ENCODE measurements at regions not wholly inside any gene's neighbourhood (a gene's known extent, or its start where the extent isn't known, plus 50 kb on each side); places are given as distances from the start of the nearest gene placed in this dataset.
A peak's percentile ranks its signal among the peaks of the same experiment; 100 is the strongest.
"Not testable (repeated sequence)": the region's sequence is repeated elsewhere in the genome, so short reads cannot be mapped to it uniquely, and the experiment has no call there.

DNA sequence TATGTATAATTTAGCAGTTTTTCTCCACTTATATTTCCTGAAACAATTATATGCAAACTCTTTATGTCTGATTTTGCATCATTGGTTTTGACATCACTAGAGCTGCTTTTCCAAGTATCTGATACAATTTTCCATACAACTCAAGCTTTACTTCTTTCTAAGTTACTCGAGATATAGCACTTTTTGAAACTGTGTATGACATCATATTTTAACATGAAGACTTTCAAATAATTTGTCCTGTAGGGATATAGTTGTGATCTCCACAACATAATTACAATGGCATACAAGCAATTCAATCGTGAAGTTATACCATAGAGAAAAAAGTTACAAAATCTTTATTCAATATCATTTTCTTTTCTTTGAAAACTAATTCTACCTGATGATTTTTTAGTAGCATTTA is 173.0 kb downstream of the LEPR start:
- DNase-seq, result no peak

DNA sequence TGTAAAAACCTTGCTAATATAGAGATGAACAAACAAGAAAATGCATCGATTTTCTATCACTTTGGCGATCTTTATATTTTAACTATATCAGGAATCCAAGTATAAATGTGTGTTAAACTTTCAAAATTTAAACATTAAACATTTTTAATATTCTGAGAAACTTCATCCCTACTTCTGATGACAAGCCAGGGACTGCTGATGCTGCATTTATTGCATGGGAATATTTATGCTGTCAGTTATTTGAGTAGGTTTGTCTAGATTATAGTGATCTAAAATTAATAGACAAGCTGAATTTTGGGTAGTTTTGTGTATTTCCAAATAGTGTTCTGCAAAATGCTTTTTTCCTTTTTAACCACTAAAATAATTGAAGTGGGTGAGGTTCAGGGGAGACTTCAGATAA is 175.3 kb downstream of the LEPR start:
- DNase-seq, result no peak

DNA sequence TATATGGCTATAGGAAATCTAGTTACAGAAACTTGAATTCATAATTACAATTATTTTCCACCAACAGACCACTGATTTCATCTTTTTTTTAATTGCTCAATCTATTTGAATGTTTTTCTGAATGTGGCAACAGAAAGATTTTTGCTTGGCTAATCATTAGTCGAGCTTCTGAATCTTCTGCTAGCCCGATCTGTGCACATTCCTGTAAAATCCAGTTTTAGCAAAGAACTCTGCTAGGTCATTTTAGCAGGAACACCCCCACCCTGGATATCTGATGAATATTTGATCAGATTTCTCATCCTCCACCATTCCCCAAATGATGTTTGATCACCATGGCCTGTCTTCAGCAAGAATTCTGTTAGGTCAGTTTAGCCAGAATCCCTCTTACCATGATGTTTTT is 176.3 kb downstream of the LEPR start:
- DNase-seq, result no peak

DNA sequence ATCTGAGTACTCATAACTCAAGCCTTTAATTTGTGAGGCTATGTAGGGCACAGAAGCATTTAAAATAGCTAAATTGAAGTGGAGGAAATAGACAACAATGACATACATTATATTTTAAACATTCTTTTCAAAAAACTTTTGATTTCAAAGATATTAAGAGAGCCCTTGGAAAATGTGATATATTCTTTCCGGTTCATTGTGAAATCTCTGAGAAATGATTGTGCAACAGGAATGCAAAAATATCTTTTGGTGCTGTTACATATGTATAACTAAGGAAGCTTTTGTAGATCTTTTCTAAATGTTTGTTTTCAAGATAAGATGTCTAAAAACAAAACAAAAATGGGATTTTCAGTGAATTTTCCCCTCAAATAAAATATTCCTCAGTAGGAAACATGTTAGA is 185.2 kb downstream of the LEPR start:
- DNase-seq, result no peak

DNA sequence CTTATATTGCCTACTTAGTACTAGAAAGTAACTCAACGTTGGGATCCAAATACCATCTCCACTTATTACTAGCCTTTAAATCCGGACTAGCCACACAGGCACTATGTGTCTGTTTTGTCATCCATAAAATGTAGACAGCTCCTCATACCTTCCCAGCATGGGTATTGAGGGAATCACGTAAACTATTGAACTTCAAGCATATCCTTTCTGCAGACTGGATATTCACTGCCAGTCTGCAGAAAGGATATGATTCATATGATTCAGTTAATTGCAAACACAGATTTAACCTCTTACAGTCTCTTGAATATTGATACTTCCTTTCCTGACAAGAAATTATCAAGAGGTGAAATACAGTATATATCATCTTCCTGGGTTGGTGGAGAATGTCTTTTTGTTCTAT is 186.0 kb downstream of the LEPR start:
- DNase-seq, result no peak

DNA sequence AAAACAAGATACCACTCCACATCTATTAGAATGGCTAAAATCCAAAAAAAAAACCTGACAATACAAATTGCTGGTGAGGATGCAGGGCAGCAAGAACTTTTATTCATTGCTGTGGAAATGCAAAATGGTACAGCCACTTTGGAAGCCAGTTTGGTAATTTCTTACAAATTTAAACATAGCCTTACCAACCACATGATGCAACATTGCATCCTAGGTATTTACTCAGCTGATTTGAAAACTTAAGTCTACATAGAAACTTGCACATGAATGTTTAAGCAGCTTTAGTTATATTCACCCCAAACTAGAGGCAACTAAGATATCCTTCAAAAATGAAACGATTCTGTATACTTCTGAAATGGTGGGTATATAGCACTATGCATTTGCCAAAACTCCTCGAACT is 178.8 kb upstream of the PDE4B start:
- DNase-seq, result no peak

DNA sequence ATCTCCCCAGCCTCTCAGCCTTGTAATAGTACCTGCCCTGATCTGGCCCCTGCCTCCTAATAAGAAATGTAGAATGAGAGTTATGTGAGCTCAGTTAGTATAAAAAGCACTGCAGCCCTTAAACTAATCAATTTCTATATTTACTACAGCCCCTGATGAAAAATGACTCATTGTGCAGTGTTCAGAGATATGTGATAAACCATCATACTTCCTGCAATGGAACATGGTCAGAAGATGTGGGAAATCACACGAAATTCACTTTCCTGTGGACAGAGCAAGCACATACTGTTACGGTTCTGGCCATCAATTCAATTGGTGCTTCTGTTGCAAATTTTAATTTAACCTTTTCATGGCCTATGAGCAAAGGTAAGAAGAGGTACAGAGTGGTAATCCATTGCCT is 176.8 kb upstream of the PDE4B start:
- no peak for DNase-seq

DNA sequence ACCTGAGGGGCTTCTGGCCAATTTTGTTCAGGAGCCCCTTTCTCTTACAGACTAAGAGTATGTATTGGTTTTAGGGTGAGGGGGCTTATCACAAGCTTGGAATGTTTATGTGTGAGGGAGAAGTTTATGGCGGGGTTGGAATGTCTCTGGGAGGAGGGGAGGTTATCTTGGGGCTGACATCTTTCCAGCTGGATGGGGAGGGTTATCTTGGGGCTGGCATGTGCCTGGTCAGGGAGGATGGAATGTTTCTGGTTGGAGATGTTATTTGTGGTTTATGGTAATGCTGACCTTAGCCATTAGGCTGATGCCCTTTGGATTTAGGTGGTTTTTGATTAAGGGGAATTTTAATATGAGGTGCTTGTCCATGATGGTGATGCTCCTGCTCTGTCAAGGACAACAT is 171.0 kb upstream of the PDE4B start:
- DNase-seq, result not testable (repeated sequence)

DNA sequence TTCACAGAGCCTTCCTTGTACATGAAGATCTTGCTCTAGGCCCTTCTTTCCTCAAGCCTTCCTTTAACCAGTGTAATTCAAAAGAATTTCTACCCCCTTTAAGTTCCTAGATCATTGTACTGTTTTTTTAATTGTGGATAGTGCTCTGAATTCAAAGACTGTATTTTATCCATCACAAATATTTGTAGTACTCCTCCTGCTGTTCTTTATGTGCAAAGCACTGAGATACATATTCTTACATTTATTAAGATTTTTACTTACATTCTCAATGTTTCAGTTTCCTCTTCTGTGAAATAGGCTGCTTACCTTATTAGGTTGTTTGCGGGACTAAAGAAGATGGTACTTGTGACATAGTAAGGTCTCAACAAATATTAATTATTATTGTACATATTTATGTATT is 168.8 kb upstream of the PDE4B start:
- DNase-seq, result no peak

DNA sequence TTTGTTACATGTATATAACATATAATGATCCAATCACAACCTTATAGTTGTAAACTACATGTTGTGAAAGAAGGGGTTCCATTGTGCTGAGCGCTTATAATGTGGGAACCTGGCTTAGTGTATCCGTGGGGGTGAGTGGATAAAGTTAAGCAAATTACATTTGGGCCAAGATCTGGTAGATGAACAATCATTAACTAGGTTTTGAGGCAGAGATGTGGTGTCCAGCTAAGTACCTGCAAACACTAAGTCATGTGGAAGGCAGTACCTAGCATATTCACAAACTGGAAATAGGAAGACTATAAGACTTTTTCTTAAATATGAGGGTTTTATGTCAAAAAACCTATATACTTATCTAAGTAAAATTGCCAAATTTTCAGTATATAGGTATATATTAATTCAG is 167.2 kb upstream of the PDE4B start:
- DNase-seq, result no peak

DNA sequence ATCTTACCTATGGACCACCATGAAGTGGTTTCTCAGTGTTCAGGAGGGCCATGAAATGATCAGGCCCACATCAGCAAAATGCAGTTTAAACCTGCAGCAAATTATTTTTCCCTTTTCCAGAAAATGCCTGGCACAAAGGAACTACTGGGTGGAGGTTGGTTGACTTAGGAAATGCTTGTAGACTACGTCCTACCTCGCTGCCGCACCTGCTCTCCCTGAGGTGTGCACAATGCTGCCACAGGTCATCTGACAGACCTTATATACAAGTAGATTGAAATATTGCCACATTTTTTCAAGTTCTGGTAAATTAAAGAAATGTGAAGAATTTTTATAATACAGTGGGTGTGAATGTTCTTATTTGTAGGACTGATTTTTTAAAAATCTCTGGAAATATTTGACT is 166.7 kb upstream of the PDE4B start:
- DNase-seq, result no peak

DNA sequence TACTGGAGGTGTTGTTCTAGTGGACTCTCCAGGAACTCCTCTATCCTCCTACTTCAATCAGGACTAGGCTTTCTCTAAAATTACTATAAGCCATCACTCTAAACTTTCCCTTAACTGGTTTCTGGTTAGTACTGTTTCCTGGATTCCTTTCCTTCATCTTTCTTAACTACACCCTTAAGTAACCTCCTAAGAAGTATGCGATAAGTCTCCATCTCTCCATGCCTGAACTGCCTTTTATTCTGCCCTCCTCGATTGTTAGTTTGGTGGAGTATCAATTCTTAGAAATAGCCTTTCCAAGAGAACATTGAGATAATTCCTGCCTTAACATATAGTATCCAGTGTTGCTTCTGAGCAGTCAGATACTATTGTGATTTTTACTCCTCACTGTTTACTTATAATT is 162.9 kb upstream of the PDE4B start:
- DNase-seq, result no peak

DNA sequence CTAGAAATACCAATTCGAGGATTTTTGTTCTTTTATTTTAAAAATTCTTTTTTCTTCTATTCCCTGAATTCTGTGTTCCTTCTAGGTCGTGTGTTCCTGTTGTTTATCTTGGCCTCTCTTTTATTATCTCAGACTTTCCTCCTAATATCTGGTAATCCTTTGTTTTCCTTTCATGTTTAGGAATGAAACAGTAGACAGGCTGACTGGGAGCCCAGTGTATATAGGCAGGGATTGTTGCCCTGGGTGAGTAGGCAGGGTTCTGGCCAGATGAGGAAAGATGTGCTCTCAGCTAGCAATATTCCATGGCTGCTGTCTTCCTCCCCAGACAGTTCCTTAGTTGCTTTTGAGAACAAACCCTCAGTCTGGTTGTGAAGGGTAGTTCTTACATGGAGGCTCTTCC is 161.8 kb upstream of the PDE4B start:
- no peak for DNase-seq

DNA sequence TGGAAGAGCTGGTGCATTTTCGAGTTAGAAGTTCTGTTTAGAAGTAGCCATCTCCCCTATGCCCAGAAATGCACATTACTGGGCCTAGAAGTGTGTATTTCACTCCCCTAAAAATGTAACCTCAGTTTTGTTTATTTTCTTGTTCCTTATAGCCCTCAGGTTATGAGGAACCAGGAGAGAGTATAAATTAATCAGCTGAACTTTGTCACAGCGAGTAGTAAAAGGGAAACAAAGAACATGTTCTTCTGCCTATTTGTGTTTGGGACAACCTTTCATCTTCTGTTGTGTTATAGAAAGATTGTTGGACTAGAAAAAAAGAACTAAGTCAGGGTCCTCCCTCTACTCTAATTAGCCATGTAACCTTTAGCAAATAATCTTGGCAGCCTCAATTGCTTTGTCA is 160.5 kb upstream of the PDE4B start:
- no peak for DNase-seq

DNA sequence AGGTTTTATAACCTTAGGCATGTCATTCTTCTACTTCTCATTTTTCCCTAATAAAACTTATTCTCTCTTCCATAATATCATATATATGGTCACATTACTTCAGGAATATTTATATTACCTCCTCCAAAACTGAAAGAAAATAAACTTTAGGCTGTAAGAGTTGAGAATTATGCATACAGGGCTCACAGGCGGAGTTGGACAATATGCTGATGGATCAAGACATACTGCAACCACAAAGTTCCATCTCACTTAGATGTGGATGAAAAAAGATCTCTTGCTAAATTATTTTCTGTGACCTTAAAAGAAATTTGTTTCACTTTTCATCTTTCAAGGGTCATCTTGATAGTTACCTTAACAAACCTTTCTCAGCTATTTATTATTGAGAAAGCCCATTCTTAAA is 152.6 kb upstream of the PDE4B start:
- no peak for DNase-seq

DNA sequence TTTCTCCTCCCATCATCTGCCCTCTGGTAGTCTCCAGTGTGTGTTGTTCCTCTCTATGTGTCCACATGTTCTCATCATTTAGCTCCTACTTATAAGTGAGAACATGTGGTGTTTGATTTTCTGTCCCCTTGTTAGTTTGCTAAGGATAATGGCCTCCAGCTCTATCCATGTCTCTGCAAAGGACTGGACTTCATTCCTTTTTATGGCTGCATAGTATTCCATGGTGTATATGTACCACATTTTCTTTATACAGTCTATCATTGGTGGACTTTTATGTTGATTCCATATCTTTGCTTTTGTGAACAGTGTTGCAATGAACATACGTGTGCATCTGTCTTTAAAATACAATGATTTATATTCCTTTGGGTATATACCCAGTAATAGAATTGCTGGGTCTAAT is 143.5 kb upstream of the PDE4B start:
- not testable (repeated sequence) for DNase-seq

DNA sequence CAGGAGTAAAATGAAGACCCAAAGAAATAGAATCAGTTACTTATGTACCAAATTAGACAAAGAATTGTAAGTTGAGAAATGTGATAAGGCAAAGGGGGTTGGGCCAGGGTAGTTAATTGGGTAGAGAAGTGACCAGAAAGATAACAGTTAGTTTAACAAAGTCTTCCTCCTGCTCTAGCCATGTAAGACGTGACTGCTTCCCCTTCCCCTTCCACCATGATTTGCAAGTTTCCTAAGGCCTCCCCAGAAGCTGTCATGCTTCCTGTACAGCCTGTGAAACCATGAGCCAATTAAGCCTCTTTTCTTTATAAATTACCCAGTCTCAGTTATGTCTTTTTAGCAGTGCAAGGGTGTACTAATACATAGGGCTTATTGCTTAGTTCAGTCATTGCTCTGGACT is 142.0 kb upstream of the PDE4B start:
- no peak for DNase-seq

DNA sequence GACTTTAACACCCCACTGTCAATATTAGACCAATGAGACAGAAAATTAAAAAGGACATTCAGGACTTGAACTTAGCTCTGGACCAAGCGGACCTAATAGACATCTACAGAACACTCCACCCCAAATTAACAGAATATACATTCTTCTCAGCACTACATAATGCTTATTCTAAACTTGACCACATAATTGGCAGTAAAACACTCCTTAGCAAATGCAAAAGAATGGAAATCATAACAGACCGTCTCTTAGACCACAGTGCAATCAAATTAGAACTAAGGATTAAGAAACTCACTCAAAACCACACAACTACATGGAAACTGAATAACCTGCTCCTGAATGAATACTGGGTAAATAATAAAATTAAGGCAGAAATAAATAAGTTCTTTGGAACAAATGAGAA is 138.2 kb upstream of the PDE4B start:
- not testable (repeated sequence) for DNase-seq

DNA sequence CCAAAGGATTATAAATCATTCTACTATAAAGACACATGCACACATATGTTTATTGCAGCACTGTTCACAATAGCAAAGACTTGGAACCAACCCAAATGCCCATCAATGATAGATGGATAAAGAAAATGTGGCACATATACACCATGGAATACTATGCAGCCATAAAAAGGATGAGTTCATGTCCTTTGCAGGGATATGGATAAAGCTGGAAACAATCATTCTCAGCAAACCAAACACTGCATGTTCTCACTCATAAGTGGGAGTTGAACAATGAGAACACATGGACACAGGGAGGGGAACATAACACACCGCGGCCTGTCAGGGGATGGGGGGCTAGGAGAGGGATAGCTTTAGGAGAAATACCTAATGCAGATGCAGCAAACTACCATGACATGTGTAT is 135.1 kb upstream of the PDE4B start:
- not testable (repeated sequence) for DNase-seq

DNA sequence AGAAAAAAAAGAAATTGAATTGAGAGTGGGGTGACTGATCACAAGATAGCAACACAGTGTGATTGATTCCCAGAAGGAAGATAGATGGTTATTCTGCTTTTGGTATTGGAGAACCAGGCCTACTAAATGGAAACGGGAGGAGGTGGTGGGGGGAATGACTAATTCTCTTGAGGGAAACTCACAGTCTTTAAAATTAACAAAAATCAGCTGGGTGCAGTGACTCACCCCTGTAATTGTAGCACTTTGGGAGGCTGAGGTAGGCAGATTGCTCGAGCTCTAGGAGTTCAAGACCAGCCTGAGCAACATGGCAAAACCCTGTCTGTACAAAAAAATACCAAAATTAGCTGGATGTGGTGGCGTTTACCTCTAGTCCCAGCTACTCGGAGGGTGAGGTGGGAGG is 134.6 kb upstream of the PDE4B start:
- DNase-seq, result no peak

DNA sequence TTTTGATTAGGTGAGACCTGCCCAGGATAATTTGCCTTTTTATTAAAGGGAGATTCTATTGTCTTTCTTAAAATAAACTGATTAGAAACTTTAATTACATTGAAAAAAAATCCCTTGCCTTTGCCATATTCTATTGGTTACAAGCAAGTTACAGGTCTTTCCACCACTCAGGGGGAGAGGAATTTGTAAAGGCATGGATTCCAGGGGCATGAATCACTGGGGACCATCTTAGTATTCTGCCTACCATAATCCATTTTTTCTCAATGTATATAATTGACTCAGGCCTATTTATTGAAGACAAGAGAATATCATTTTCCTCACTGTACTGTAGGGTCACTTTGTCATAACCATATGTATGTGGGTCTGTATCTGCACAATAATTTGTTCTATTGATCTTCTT is 124.3 kb upstream of the PDE4B start:
- DNase-seq, result no peak

DNA sequence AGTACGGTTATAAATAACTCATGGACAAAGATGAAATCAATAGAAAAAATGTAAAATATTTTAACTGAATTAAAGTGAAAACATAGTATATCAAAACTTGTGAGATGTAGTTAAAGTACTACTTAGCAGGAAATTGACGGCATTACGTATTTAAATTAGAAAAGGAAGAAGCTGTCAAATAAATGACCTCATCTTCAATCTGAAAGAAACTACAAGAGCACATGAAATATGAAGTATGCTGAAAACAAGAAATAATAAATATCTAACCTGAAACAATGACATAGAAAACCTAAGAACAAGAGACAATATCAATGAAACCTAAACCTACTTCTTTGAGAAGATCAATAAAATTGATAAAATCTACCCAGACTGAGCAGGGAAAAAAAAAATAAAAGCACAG is 122.2 kb upstream of the PDE4B start:
- no peak for DNase-seq

DNA sequence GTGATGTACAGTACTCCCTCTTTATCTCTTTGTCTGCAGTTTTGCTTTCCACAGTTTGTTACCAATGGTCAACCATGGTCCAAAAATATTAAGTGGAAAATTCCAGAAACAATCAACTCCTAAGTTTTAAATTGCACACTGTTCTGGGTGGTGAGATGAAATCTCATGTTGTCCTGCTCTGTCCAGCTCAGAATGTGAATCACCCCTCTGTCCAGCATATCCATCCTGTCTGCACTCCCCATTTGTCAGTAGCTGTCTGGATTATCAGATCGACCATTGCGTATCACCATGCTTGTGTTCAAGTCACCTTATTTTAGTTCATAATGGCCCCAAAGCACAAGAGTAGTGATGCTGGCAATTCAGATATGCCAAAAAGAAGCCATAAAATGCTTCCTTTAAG is 118.2 kb upstream of the PDE4B start:
- no peak for DNase-seq

DNA sequence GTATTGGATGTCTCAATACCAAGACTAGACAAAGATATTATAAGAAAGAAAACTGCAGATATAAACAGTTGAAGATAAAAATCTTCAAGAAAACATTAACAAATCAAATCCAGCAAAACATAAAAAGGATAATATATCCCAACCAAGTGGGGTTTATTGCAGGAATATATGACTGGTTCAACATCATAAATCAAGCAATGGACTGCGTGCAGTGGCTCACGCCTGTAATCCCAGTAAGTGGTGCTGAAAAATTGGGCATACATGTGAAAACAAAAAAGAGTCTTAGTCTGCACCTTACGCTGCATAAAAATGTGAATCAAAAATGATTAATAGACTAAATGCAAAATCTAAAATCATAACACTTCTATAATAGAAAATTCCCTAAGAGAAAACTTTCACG is 112.9 kb upstream of the PDE4B start:
- DNase-seq, result no peak

DNA sequence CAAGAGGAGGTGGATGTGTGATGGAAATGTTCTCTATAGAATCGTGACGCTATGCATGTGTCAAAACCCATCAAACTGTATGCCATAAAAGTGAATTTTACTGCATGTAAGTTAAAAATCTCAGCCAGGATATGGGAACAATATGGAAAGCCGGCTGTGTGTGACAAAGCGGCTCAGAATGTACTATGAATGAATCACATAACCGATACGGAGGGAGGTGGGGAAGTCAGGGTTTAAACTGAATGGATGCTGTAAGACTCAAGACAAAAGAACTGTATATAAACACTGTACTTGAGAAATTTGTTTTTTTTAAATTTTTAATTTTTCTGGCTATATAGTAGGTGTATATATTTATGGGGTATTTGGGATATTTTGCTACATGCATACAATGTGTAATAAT is 111.6 kb upstream of the PDE4B start:
- no peak for DNase-seq

DNA sequence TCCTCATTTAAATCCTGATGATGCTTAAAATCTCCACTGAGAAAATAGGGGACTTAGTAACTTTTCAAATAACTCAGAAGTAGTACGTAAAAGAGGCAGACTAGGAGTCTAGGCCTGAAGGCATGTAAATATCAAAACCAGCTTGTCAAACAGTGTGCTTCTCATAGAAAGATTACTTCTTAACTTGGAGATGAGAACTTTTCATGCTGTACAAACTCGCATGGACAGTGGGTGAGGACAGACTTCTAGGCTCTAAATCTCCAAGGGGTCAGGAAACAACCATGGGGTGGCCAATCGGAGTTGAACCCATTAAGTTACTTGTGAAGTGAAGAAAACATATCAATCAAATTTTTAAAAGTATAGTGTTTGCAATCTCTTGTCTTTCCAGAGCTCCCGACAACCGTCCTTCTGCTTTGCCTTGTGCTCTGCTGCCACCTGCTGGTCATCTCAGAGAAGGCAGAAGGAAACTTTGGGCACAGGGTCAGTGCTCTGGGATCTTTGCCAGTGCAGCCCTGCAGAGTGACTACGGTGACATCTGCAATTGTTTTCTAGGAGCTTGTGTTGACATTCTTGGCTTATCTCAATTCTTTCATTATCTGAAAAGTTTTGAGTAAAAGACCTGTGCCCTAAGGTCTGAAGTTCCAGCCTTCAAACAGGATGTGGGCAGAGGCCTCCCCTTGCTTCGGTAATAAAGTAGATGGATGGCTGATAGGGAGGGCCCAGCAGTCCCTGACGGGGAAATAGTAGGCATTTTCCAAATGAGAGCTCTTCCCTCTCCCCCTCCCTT is 105.1 kb upstream of the PDE4B start:
- peak; percentile 40 to 84 (median 61) for DNase-seq
